ENCODE measurements at regions not wholly inside any gene's neighbourhood (a gene's known extent, or its start where the extent isn't known, plus 50 kb on each side); places are given as distances from the start of the nearest gene placed in this dataset.
"Not testable (repeated sequence)": the region's sequence is repeated elsewhere in the genome, so short reads cannot be mapped to it uniquely, and the experiment has no call there.

GRCh38 chr22:47401592-47401898 lies 639.1 kb downstream of the TBC1D22A start:
- in situ Hi-C loops (cut with HindIII; ENCODE audit: low pct_unique_long_range_greater_than_20kb, low sequenced_read_pairs), result no loop called here
- POLR2A ChIA-PET, result no interaction called here
- Histone ChIP-seq H3K27me3 (ENCODE audit: control insufficient read depth, insufficient read depth, low read length) (no peaks in the 10 kb centered on the region), H3K27ac (ENCODE audit: low read length) (no peak overlapping the region), H3K4me1 (ENCODE audit: control insufficient read depth, insufficient read depth, low read length) (no peaks in the 10 kb centered on the region), H3K4me3 (ENCODE audit: low read depth in 2 of 2, low read length in 2 of 2) (no peak overlapping the region), H3K9me3 (ENCODE audit: control insufficient read depth, insufficient read depth, low read depth, low read length) (no peaks in the 10 kb centered on the region), H3K36me3 (ENCODE audit: control insufficient read depth, insufficient read depth, low read length) (no peaks in the 10 kb centered on the region)
- TF ChIP-seq, protein P1, sequence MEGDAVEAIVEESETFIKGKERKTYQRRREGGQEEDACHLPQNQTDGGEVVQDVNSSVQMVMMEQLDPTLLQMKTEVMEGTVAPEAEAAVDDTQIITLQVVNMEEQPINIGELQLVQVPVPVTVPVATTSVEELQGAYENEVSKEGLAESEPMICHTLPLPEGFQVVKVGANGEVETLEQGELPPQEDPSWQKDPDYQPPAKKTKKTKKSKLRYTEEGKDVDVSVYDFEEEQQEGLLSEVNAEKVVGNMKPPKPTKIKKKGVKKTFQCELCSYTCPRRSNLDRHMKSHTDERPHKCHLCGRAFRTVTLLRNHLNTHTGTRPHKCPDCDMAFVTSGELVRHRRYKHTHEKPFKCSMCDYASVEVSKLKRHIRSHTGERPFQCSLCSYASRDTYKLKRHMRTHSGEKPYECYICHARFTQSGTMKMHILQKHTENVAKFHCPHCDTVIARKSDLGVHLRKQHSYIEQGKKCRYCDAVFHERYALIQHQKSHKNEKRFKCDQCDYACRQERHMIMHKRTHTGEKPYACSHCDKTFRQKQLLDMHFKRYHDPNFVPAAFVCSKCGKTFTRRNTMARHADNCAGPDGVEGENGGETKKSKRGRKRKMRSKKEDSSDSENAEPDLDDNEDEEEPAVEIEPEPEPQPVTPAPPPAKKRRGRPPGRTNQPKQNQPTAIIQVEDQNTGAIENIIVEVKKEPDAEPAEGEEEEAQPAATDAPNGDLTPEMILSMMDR (IDR thresholded peaks at IDR 0.05), result no peak
- TF ChIP-seq SIN3A (IDR thresholded peaks at IDR 0.05; ENCODE audit: borderline replicate concordance, insufficient read depth, low read depth, low read length), result no peak
- TF ChIP-seq, protein P2, sequence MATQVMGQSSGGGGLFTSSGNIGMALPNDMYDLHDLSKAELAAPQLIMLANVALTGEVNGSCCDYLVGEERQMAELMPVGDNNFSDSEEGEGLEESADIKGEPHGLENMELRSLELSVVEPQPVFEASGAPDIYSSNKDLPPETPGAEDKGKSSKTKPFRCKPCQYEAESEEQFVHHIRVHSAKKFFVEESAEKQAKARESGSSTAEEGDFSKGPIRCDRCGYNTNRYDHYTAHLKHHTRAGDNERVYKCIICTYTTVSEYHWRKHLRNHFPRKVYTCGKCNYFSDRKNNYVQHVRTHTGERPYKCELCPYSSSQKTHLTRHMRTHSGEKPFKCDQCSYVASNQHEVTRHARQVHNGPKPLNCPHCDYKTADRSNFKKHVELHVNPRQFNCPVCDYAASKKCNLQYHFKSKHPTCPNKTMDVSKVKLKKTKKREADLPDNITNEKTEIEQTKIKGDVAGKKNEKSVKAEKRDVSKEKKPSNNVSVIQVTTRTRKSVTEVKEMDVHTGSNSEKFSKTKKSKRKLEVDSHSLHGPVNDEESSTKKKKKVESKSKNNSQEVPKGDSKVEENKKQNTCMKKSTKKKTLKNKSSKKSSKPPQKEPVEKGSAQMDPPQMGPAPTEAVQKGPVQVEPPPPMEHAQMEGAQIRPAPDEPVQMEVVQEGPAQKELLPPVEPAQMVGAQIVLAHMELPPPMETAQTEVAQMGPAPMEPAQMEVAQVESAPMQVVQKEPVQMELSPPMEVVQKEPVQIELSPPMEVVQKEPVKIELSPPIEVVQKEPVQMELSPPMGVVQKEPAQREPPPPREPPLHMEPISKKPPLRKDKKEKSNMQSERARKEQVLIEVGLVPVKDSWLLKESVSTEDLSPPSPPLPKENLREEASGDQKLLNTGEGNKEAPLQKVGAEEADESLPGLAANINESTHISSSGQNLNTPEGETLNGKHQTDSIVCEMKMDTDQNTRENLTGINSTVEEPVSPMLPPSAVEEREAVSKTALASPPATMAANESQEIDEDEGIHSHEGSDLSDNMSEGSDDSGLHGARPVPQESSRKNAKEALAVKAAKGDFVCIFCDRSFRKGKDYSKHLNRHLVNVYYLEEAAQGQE (IDR thresholded peaks at IDR 0.05; ENCODE audit: insufficient read depth in 1 of 2, low read depth in 2 of 2, low read length in 1 of 2), result no peak
- TF ChIP-seq TCF7L2 (IDR thresholded peaks at IDR 0.05; ENCODE audit: low read depth, low read length), result no peak
- no peak for TF ChIP-seq POLR2AphosphoS5 (IDR thresholded peaks at IDR 0.05; ENCODE audit: low read depth, low read length)
- CTCF ChIA-PET, result no interaction called here
- DNase-seq (ENCODE audit: low read depth, low spot score) (no peak), ATAC-seq (no peak)
- BruUV-seq (replicated peaks), result no TSS peak
- intact Hi-C loops (cut with micrococcal nuclease; ENCODE audit: unreplicated experiment), result no loop called here

DNA sequence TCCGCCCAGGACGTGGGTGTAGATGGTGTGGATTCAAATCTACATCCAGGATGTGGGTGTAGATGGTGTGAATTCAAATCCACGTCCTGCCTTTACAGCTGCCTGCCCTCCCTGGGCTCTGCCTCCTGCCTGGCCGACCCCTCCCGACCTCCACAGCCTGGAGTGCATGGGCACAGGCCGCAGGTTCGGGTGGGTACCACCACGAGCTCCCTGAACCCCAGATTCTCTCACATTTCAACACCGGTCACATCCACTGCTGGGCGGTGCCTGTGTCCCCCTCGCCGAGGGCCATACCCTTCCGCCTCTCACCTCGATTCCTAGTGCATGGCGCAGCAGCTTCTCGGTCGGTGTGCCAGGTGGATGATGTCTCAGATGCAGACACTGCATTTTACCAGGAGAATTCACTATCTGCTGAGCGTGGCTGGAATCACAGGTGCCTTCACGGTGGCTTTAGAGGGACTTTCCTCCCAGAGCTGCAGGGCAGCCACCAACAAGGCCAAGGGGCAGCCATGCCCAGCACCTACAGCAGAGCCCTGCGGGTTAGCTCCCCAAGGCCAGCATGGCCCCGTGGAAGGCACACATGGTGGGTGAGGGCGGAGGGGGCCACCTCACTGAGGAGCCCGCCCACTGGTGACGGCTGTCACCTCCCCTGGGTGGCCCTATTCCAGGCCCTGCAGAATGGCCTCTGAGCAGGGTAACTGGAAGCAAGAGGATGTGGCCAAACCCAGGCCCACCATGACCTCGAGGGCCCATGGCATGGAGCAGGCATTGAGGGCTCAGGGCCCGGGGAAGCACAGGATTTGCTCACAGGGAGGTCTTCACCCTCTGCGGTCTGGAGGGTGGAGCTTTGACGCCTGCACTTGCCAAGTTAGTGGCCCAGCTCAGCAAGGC lies 638.5 kb downstream of the TBC1D22A start:
- H3K9me3 ChIP-seq (ENCODE audit: control insufficient read depth, insufficient read depth, low read depth, low read length), result no peaks in the 10 kb centered on the region
- H3K4me3 ChIP-seq (ENCODE audit: low read depth in 2 of 2, low read length in 2 of 2), result no peak overlapping the region
- ChIA-PET CTCF (no interaction called here), POLR2A (no interaction called here)
- H3K27me3 ChIP-seq (ENCODE audit: control insufficient read depth, insufficient read depth, low read length), result no peaks in the 10 kb centered on the region
- DNase-seq (ENCODE audit: low read depth, low spot score) (no peak), ATAC-seq (no peak)
- BruUV-seq (replicated peaks), result no TSS peak
- TF ChIP-seq SIN3A (IDR thresholded peaks at IDR 0.05; ENCODE audit: borderline replicate concordance, insufficient read depth, low read depth, low read length) (no peak), POLR2AphosphoS5 (IDR thresholded peaks at IDR 0.05; ENCODE audit: low read depth, low read length) (no peak), TCF7L2 (IDR thresholded peaks at IDR 0.05; ENCODE audit: low read depth, low read length) (no peak)
- TF ChIP-seq, protein P1 (IDR thresholded peaks at IDR 0.05), result no peak
- TF ChIP-seq, protein P2 (IDR thresholded peaks at IDR 0.05; ENCODE audit: insufficient read depth in 1 of 2, low read depth in 2 of 2, low read length in 1 of 2), result no peak
- H3K4me1 ChIP-seq (ENCODE audit: control insufficient read depth, insufficient read depth, low read length), result no peaks in the 10 kb centered on the region
- H3K27ac ChIP-seq (ENCODE audit: low read length), result no peak overlapping the region
- H3K36me3 ChIP-seq (ENCODE audit: control insufficient read depth, insufficient read depth, low read length), result no peaks in the 10 kb centered on the region
- intact Hi-C loops (cut with micrococcal nuclease; ENCODE audit: unreplicated experiment), result no loop called here
- in situ Hi-C loops (cut with HindIII; ENCODE audit: low pct_unique_long_range_greater_than_20kb, low sequenced_read_pairs), result no loop called here

- H3K27ac ChIP-seq (ENCODE audit: low read length); ATAC-seq; POLR2A ChIA-PET; BruUV-seq (replicated peaks); H3K9me3 ChIP-seq (ENCODE audit: control insufficient read depth, insufficient read depth, low read depth, low read length); H3K27me3 ChIP-seq (ENCODE audit: control insufficient read depth, insufficient read depth, low read length); in situ Hi-C loops (cut with HindIII; ENCODE audit: low pct_unique_long_range_greater_than_20kb, low sequenced_read_pairs); DNase-seq (ENCODE audit: low read depth, low spot score); CTCF ChIA-PET; H3K4me3 ChIP-seq (ENCODE audit: low read depth in 2 of 2, low read length in 2 of 2); H3K4me1 ChIP-seq (ENCODE audit: control insufficient read depth, insufficient read depth, low read length); intact Hi-C loops (cut with micrococcal nuclease; ENCODE audit: unreplicated experiment); H3K36me3 ChIP-seq (ENCODE audit: control insufficient read depth, insufficient read depth, low read length): not testable (repeated sequence)
Observed at GRCh38 chr22:47400131-47400530, 637.7 kb downstream of the TBC1D22A start.

Measured in Panc1 (cell line).